GM12878 (cell line): ENCODE measurements at regions not wholly inside any gene's neighbourhood (a gene's known extent, or its start where the extent isn't known, plus 50 kb on each side); places are given as distances from the start of the nearest gene placed in this dataset.

Experiments
- CTCF ChIP-seq, 3 experiments: IDR thresholded peaks in 2 of 3; conservative IDR thresholded peaks in 1 of 3; 2 replicates each; pipeline ENCODE4 v1.5.1; 2011; ENCODE audit warnings: low read depth in 3 of 3, low read length in 3 of 3, mild to moderate bottlenecking in 3 of 3, control low read depth in 2 of 3, moderate library complexity in 2 of 3, inconsistent platforms in 1 of 3, mixed read lengths in 1 of 3; ENCODE audit not compliant: control insufficient read depth in 2 of 3, insufficient read depth in 1 of 3; ENCODE audit errors: extremely low read depth in 1 of 3
- EP300 ChIP-seq, 2 experiments: fragments of 150-350 bp in 1 of 2; IDR thresholded peaks; 2 replicates each; pipeline ENCODE4 v1.6.1; 2011 to 2012; ENCODE audit warnings: low read depth in 2 of 2, low read length in 2 of 2, borderline replicate concordance in 1 of 2, improper control_type of control experiment in 1 of 2, inconsistent platforms in 1 of 2; ENCODE audit not compliant: control insufficient read depth in 1 of 2
- JUND ChIP-seq: IDR thresholded peaks from 2 replicates; pipeline ENCODE4 v1.6.1; 2012; ENCODE audit warnings: low read depth, mild to moderate bottlenecking, low read length, improper control_type of control experiment, moderate library complexity
- RAD21 ChIP-seq: IDR thresholded peaks from 2 replicates; pipeline ENCODE4 v1.6.1; 2011; ENCODE audit warnings: mild to moderate bottlenecking, low read depth, low read length, moderate library complexity; ENCODE audit not compliant: insufficient read depth
- SMARCA5 ChIP-seq: fragments of 450-650 bp; IDR thresholded peaks from 2 replicates; pipeline ENCODE4 v1.6.1; 2017; ENCODE audit warnings: mild to moderate bottlenecking

GRCh38 chr2:180742801-180743200 lies 237.6 kb upstream of the UBE2E3 start:
- TF ChIP-seq CTCF (IDR thresholded peaks at IDR 0.05 in 2 of 3, conservative IDR thresholded peaks at IDR 0.05 in 1 of 3; ENCODE audit: control insufficient read depth in 2 of 3, extremely low read depth in 1 of 3, insufficient read depth in 1 of 3, low read depth in 3 of 3, low read length in 3 of 3) (no peak), SMARCA5 (no peak), JUND (no peak), RAD21 (no peak), EP300 (IDR thresholded peaks at IDR 0.05; ENCODE audit: borderline replicate concordance in 1 of 2, control insufficient read depth in 1 of 2, low read depth in 2 of 2, low read length in 2 of 2) (no peak)
